Activated CD4-positive, alpha-beta T cell treated with anti-CD3 and anti-CD28 coated beads, Interleukin-2, amount 10 ng/mL, durations not matched to agents 24 days and 14 days (primary cell): ENCODE measurements at regions not wholly inside any gene's neighbourhood (a gene's known extent, or its start where the extent isn't known, plus 50 kb on each side); places are given as distances from the start of the nearest gene placed in this dataset.

ENCODE experiments used
- DNase-seq: peaks from one replicate; pipeline ENCODE4 v3.0.0; 2022
- H3K27ac Mint-ChIP-seq: one replicate; pipeline ENCODE4 v1.8.0; 2022; ENCODE audit warnings: mild to moderate bottlenecking, mixed read lengths
- H3K27me3 Mint-ChIP-seq: one replicate; pipeline ENCODE4 v1.8.0; 2022; ENCODE audit warnings: mixed read lengths
- H3K36me3 Mint-ChIP-seq: one replicate; pipeline ENCODE4 v1.8.0; 2022; ENCODE audit warnings: low read depth, mild to moderate bottlenecking, mixed read lengths
- H3K4me1 Mint-ChIP-seq: one replicate; pipeline ENCODE4 v1.8.0; 2021; ENCODE audit warnings: mixed read lengths
- H3K4me3 Mint-ChIP-seq: one replicate; pipeline ENCODE4 v1.8.0; 2022; ENCODE audit warnings: mild to moderate bottlenecking, moderate library complexity, mixed read lengths
- H3K9me3 Mint-ChIP-seq: one replicate; pipeline ENCODE4 v1.8.0; 2021; ENCODE audit warnings: mixed read lengths
- intact Hi-C: fragments of 100-400 bp; cut with micrococcal nuclease; formaldehyde crosslinking; loops from one replicate; pipeline ENCODE4 v1.15.1; 2023

- Mint-ChIP-seq H3K9me3 (no peaks in the 10 kb centered on the region), H3K4me3 (no peak overlapping the region), H3K27ac (no peak overlapping the region), H3K36me3 (no peaks in the 10 kb centered on the region), H3K27me3 (no peaks in the 10 kb centered on the region), H3K4me1 (peaks cover 4% of the 10 kb centered on the region)
- intact Hi-C loops = no loop called here
- DNase-seq = no peak
Measured at GRCh38 chr13:104979281-104980030, 1556.0 kb downstream of the EFNB2 start.

- intact Hi-C loops = no loop called here
- H3K4me1 Mint-ChIP-seq = no peaks in the 10 kb centered on the region
- no peaks in the 10 kb centered on the region for H3K36me3 Mint-ChIP-seq
- no peak overlapping the region for H3K27ac Mint-ChIP-seq
- DNase-seq = no peak
- H3K4me3 Mint-ChIP-seq = no peak overlapping the region
- H3K27me3 Mint-ChIP-seq = no peaks in the 10 kb centered on the region
- H3K9me3 Mint-ChIP-seq = no peaks in the 10 kb centered on the region
Measured at GRCh38 chr13:104976986-104977385, 1558.5 kb downstream of the EFNB2 start.

DNA sequence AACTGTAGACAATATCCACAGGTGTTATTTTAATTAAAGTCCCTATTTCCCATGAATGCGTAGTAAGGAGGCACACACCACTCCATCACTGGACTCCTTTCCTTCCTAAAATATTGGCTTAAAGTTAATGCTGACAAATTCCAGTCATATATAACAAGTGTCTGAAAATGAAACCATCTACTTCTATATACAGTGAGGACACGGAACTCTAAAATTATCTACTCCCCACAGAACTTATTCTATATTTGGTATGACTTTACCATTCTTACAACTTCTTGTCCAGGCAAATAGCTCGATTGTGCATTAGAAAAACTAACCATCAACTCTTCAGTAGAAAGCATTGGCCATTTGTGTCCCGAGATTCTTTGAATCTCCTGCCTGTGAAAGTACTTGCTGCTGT is 1560.2 kb downstream of the EFNB2 start:
- Mint-ChIP-seq H3K27ac (no peak overlapping the region), H3K4me1 (no peaks in the 10 kb centered on the region), H3K27me3 (no peaks in the 10 kb centered on the region), H3K9me3 (no peaks in the 10 kb centered on the region), H3K4me3 (no peak overlapping the region), H3K36me3 (no peaks in the 10 kb centered on the region)
- DNase-seq = no peak
- intact Hi-C loops = no loop called here

- no peaks in the 10 kb centered on the region for H3K36me3 Mint-ChIP-seq
- intact Hi-C loops = no loop called here
- H3K4me1 Mint-ChIP-seq = no peaks in the 10 kb centered on the region
- no peak overlapping the region for H3K4me3 Mint-ChIP-seq
- H3K27me3 Mint-ChIP-seq = no peaks in the 10 kb centered on the region
- H3K9me3 Mint-ChIP-seq = no peaks in the 10 kb centered on the region
- DNase-seq = no peak
- no peak overlapping the region for H3K27ac Mint-ChIP-seq
Measured at GRCh38 chr13:104968876-104969275, 1566.6 kb downstream of the EFNB2 start.

DNA sequence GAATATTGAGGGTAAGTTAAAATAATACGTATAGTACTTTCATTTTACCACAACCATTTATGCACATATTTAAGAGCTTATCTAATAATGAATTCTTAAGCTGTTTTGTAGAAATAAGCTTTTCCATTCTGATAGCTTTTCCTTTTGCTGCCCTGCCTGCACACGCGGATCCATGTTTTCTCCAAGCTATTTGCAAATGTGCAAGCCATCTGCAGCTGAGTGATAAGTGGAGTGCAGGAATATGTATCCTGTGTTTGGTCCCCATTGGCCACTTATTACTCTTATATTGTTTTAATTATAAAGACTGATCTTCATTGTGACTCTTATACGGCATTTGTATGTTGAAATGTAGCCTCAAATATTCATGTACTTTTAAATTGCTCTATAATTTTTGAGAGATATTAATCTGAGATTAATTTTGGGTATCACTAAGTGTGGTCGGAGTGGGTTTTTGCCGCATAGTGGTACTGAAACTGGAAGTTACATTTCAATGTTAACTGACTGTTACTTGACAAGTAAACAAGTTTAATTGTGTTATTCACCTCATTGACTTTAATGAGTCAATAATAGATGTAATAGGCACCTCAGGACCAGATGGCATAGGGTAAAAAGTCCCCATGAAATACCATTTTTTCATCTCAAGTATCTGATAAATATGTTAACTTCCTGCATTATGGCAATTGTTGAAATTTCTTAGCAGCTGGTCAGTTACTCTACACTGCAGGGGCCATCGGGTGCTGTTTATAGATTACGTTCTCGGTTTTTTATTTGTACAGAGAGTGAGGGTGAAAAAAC is 1567.4 kb downstream of the EFNB2 start:
- Mint-ChIP-seq H3K36me3 (no peaks in the 10 kb centered on the region), H3K27ac (no peak overlapping the region), H3K9me3 (no peaks in the 10 kb centered on the region), H3K27me3 (no peaks in the 10 kb centered on the region), H3K4me1 (no peaks in the 10 kb centered on the region), H3K4me3 (no peak overlapping the region)
- intact Hi-C loops = no loop called here
- DNase-seq = no peak

- H3K9me3 Mint-ChIP-seq = no peaks in the 10 kb centered on the region
Measured at GRCh38 chr13:104967376-104967775, 1568.1 kb downstream of the EFNB2 start.

GRCh38 chr13:104962411-104962810 is 1573.1 kb downstream of the EFNB2 start:
- Mint-ChIP-seq H3K27me3 (no peaks in the 10 kb centered on the region), H3K4me3 (no peak overlapping the region), H3K36me3 (no peaks in the 10 kb centered on the region), H3K4me1 (no peaks in the 10 kb centered on the region), H3K27ac (no peak overlapping the region), H3K9me3 (peaks cover 3% of the 10 kb centered on the region)
- DNase-seq = no peak
- intact Hi-C loops = no loop called here

More at GRCh38 chr13:104967376-104967775, 1568.1 kb downstream of the EFNB2 start:
- Mint-ChIP-seq H3K4me3 (no peak overlapping the region), H3K36me3 (no peaks in the 10 kb centered on the region), H3K27ac (no peak overlapping the region), H3K4me1 (no peaks in the 10 kb centered on the region), H3K27me3 (no peaks in the 10 kb centered on the region)
- intact Hi-C loops = no loop called here
- no peak for DNase-seq

GRCh38 chr13:104961246-104961645 is 1574.2 kb downstream of the EFNB2 start:
- Mint-ChIP-seq H3K27me3 (no peaks in the 10 kb centered on the region), H3K27ac (no peak overlapping the region), H3K4me1 (no peaks in the 10 kb centered on the region), H3K9me3 (peaks cover 3% of the 10 kb centered on the region), H3K36me3 (no peaks in the 10 kb centered on the region), H3K4me3 (no peak overlapping the region)
- DNase-seq = no peak
- intact Hi-C loops = no loop called here

GRCh38 chr13:104954210-104954609 is 1581.3 kb downstream of the EFNB2 start:
- no peaks in the 10 kb centered on the region for H3K9me3 Mint-ChIP-seq
- no peak for DNase-seq
- no peaks in the 10 kb centered on the region for H3K36me3 Mint-ChIP-seq
- intact Hi-C loops = no loop called here
- H3K4me1 Mint-ChIP-seq = peaks cover 3% of the 10 kb centered on the region
- no peak overlapping the region for H3K27ac Mint-ChIP-seq
- no peaks in the 10 kb centered on the region for H3K27me3 Mint-ChIP-seq
- no peak overlapping the region for H3K4me3 Mint-ChIP-seq

- no peak for DNase-seq
- Mint-ChIP-seq H3K36me3 (no peaks in the 10 kb centered on the region), H3K4me3 (no peak overlapping the region), H3K27ac (no peak overlapping the region), H3K9me3 (no peaks in the 10 kb centered on the region), H3K27me3 (no peaks in the 10 kb centered on the region), H3K4me1 (peaks cover 3% of the 10 kb centered on the region)
- intact Hi-C loops = no loop called here
Measured at GRCh38 chr13:104953588-104953987, 1581.9 kb downstream of the EFNB2 start.

DNA sequence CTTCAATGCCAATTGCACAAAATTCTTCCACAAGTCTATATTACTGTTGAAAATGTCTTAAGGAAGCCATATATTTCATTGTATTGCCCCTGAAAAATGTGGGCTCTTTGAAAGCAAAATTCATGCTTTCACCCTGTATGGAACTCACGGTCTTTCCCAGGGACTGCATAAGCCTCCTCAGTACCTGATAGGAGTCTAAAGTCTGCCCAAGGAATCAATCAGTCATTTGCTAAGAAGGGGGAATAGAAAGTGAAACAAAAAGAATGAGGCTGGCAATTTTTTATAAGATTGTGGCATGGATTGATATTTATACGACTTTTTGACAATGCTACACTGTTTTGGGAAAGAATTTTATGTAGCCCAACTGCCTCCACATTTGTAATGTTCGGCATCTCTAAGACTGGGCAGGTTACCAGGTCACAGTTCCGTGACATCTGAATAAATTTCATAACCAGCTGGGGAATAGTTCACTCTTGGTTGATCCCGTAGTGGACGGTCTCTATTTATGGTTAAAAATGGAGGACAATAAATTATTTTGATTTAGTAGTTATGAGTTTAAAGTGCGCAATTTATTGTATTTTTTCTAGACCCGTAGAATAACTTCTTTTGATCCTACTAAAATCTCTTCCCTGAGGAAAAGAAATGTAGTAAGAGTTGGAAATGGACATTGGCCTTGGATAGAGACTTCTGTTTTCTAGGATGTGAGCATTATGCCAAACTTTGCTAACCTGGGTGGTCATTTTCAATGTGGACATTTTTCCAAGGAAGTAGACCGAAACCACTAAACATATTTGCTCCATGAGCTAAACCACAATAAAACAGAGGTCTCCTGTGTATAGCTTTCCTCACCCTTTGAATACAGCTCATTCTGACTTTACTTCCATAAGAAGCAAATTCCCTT is 1585.4 kb downstream of the EFNB2 start:
- Mint-ChIP-seq H3K4me3 (no peak overlapping the region), H3K27me3 (no peaks in the 10 kb centered on the region), H3K27ac (no peak overlapping the region), H3K4me1 (peaks cover 3% of the 10 kb centered on the region), H3K36me3 (no peaks in the 10 kb centered on the region), H3K9me3 (no peaks in the 10 kb centered on the region)
- DNase-seq = no peak
- intact Hi-C loops = no loop called here

- no peaks in the 10 kb centered on the region for H3K36me3 Mint-ChIP-seq
- no peak overlapping the region for H3K4me3 Mint-ChIP-seq
- DNase-seq = no peak
- H3K4me1 Mint-ChIP-seq = no peaks in the 10 kb centered on the region
- H3K27ac Mint-ChIP-seq = no peak overlapping the region
- intact Hi-C loops = no loop called here
- no peaks in the 10 kb centered on the region for H3K27me3 Mint-ChIP-seq
- no peaks in the 10 kb centered on the region for H3K9me3 Mint-ChIP-seq
Measured at GRCh38 chr13:104944176-104944575, 1591.3 kb downstream of the EFNB2 start.

GRCh38 chr13:104943331-104943730 is 1592.1 kb downstream of the EFNB2 start:
- DNase-seq = no peak
- no peaks in the 10 kb centered on the region for H3K4me1 Mint-ChIP-seq
- intact Hi-C loops = no loop called here
- no peak overlapping the region for H3K27ac Mint-ChIP-seq
- no peaks in the 10 kb centered on the region for H3K27me3 Mint-ChIP-seq
- no peaks in the 10 kb centered on the region for H3K36me3 Mint-ChIP-seq
- H3K4me3 Mint-ChIP-seq = no peak overlapping the region
- no peaks in the 10 kb centered on the region for H3K9me3 Mint-ChIP-seq

GRCh38 chr13:104937881-104938280 is 1597.6 kb downstream of the EFNB2 start:
- H3K27ac Mint-ChIP-seq = no peak overlapping the region
- no peaks in the 10 kb centered on the region for H3K9me3 Mint-ChIP-seq
- intact Hi-C loops = no loop called here
- H3K4me1 Mint-ChIP-seq = no peaks in the 10 kb centered on the region
- no peak for DNase-seq
- no peak overlapping the region for H3K4me3 Mint-ChIP-seq
- H3K27me3 Mint-ChIP-seq = no peaks in the 10 kb centered on the region
- H3K36me3 Mint-ChIP-seq = no peaks in the 10 kb centered on the region
